Panc1 (cell line): ENCODE measurements at regions not wholly inside any gene's neighbourhood (a gene's known extent, or its start where the extent isn't known, plus 50 kb on each side); places are given as distances from the start of the nearest gene placed in this dataset.

Experiments
- ATAC-seq: fragments of 200-7000 bp; cut with Tn5 transposase; 2 replicates; pipeline ENCODE4 v1.9.1; 2020; ENCODE audit warnings: mild to moderate bottlenecking, moderate library complexity
- BruUV-seq: library from RNA; stranded (reverse); fragments of 400-500 nt; replicated peaks from 2 replicates; lab custom pipeline; 2021; lab: Mats Ljungman, UMichigan
- CTCF ChIA-PET: fragments of 300-600 bp; sonication (Branson Sonifier 250); formaldehyde crosslinking; loops from one replicate; lab custom pipeline; 2022; ENCODE audit warnings: antibody characterized with exemption; lab: Charles Lee
- POLR2A ChIA-PET: fragments of 300-600 bp; sonication (Branson Sonifier 250); formaldehyde crosslinking; loops from one replicate; lab custom pipeline; 2022; ENCODE audit warnings: antibody characterized with exemption; lab: Charles Lee
- DNase-seq: peaks from one replicate; pipeline ENCODE4 v3.0.0-alpha.2; 2010; ENCODE audit warnings: low read depth, low spot score
- H3K27ac ChIP-seq: 2 replicates; pipeline ENCODE4 v1.5.1; 2011; ENCODE audit warnings: mild to moderate bottlenecking, low read length, inconsistent platforms
- H3K27me3 ChIP-seq: fragments of 200-500 bp; sonication (Bioruptor generic); 2 replicates; pipeline ENCODE4 v1.6.0; 2014; ENCODE audit warnings: low read length, inconsistent platforms; ENCODE audit not compliant: control insufficient read depth, insufficient read depth
- H3K36me3 ChIP-seq: fragments of 200-500 bp; sonication (Bioruptor generic); 2 replicates; pipeline ENCODE4 v1.5.1; 2014; ENCODE audit warnings: inconsistent platforms, mild to moderate bottlenecking, low read length, moderate library complexity; ENCODE audit not compliant: control insufficient read depth, insufficient read depth
- H3K4me1 ChIP-seq: 2 replicates; pipeline ENCODE4 v1.5.1; 2011; ENCODE audit warnings: inconsistent platforms, mild to moderate bottlenecking, low read length, moderate library complexity; ENCODE audit not compliant: control insufficient read depth, insufficient read depth
- H3K4me3 ChIP-seq, 2 experiments: 2 replicates each; pipeline ENCODE4 v1.5.1; 2011 to 2012; ENCODE audit warnings: low read depth in 2 of 2, low read length in 2 of 2, mild to moderate bottlenecking in 2 of 2, inconsistent platforms in 1 of 2, moderate library complexity in 1 of 2
- H3K9me3 ChIP-seq: fragments of 200-500 bp; sonication (Bioruptor generic); 2 replicates; pipeline ENCODE4 v1.5.1; 2014; ENCODE audit warnings: low read depth, mild to moderate bottlenecking, inconsistent platforms, low read length, moderate library complexity; ENCODE audit not compliant: control insufficient read depth, insufficient read depth
- POLR2AphosphoS5 ChIP-seq: IDR thresholded peaks from 2 replicates; pipeline ENCODE4 v1.6.1; 2012; ENCODE audit warnings: mild to moderate bottlenecking, low read depth, low read length, moderate library complexity
- REST ChIP-seq, 2 experiments: IDR thresholded peaks; 2 replicates each; pipeline ENCODE4 v1.6.1; 2011 to 2012; ENCODE audit warnings: low read depth in 2 of 2, control low read depth in 1 of 2, low read length in 1 of 2, mild to moderate bottlenecking in 1 of 2, moderate library complexity in 1 of 2; ENCODE audit not compliant: insufficient read depth in 1 of 2
- SIN3A ChIP-seq: IDR thresholded peaks from 2 replicates; pipeline ENCODE4 v1.6.1; 2012; ENCODE audit warnings: low read depth, mild to moderate bottlenecking, low read length, moderate library complexity, borderline replicate concordance; ENCODE audit not compliant: insufficient read depth
- TCF7L2 ChIP-seq: IDR thresholded peaks from 2 replicates; pipeline ENCODE4 v1.6.1; 2011; ENCODE audit warnings: mild to moderate bottlenecking, low read depth, low read length, inconsistent platforms
- in situ Hi-C: cut with HindIII; loops from 2 replicates; pipeline ENCODE4 v1.10.0; 2016; ENCODE audit warnings: low sequenced_read_pairs, low pct_unique_long_range_greater_than_20kb
- intact Hi-C: fragments of 100-400 bp; cut with micrococcal nuclease; formaldehyde crosslinking; loops from one replicate; pipeline ENCODE4 v1.10.0; 2022; ENCODE audit not compliant: unreplicated experiment
- TF ChIP-seq, protein P1 (sequence below): fragments of 450-650 bp; IDR thresholded peaks from 2 replicates; pipeline ENCODE4 v1.5.1; 2017; ENCODE audit warnings: mild to moderate bottlenecking

DNA sequence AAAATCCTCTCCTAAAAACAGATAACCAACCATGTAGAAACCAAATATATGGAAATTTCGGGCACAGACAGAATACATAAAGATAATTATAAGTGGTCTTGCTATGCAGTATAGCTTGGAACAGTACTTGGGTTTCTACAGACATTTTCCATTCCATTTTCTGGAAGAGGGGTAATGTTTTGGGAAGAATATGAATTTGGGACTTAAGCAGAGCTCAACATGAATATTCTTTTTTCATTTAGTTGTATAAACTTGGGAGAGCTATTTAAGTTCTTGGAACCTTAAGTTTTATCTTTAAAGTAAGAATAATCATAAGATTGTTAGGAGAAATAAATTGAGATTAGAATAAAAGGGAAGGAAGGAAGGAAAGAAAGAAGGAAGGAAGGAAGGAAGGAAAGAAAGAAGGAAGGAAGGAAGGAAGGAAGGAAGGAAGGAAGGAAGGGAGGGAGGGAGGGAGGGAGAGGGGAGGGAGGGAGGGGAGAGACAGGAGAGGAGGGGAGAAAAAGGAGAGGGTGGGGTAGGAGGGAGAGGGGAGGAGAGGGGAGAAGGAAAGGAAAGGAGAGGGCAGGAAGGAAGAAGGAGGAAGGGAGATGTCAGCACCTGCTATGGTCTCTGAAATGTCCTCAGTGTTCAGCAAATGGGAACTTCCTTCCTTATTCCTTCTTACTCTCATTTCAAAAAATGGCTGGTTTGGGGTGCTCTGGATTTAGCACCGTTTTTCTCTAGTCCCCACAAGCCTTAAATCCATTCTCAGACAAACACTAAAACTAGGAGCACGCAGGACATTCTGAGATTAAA lies 248.3 kb downstream of the LY86 start:
- TF ChIP-seq TCF7L2 (no peak), SIN3A (no peak), REST (IDR thresholded peaks at IDR 0.05; ENCODE audit: insufficient read depth in 1 of 2, low read depth in 2 of 2, low read length in 1 of 2) (no peak), POLR2AphosphoS5 (no peak)
- TF ChIP-seq, protein P1, sequence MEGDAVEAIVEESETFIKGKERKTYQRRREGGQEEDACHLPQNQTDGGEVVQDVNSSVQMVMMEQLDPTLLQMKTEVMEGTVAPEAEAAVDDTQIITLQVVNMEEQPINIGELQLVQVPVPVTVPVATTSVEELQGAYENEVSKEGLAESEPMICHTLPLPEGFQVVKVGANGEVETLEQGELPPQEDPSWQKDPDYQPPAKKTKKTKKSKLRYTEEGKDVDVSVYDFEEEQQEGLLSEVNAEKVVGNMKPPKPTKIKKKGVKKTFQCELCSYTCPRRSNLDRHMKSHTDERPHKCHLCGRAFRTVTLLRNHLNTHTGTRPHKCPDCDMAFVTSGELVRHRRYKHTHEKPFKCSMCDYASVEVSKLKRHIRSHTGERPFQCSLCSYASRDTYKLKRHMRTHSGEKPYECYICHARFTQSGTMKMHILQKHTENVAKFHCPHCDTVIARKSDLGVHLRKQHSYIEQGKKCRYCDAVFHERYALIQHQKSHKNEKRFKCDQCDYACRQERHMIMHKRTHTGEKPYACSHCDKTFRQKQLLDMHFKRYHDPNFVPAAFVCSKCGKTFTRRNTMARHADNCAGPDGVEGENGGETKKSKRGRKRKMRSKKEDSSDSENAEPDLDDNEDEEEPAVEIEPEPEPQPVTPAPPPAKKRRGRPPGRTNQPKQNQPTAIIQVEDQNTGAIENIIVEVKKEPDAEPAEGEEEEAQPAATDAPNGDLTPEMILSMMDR: no peak
- Histone ChIP-seq H3K4me3 (no peak overlapping the region), H3K27ac (no peak overlapping the region), H3K4me1 (no peaks in the 10 kb centered on the region), H3K36me3 (no peaks in the 10 kb centered on the region), H3K9me3 (no peaks in the 10 kb centered on the region), H3K27me3 (peaks cover 12% of the 10 kb centered on the region)
- ATAC-seq: no peak
- in situ Hi-C loops: no loop called here
- POLR2A ChIA-PET: no interaction called here
- BruUV-seq: no TSS peak
- intact Hi-C loops: no loop called here
- no peak for DNase-seq
- CTCF ChIA-PET: no interaction called here

- no peak overlapping the region for H3K27ac ChIP-seq
- ATAC-seq (no peak), DNase-seq (no peak)
- in situ Hi-C loops (no loop called here), intact Hi-C loops (no loop called here)
- H3K4me3 ChIP-seq: no peak overlapping the region
- no peaks in the 10 kb centered on the region for H3K36me3 ChIP-seq
- TF ChIP-seq TCF7L2 (no peak), REST (IDR thresholded peaks at IDR 0.05; ENCODE audit: insufficient read depth in 1 of 2, low read depth in 2 of 2, low read length in 1 of 2) (no peak), POLR2AphosphoS5 (no peak)
- TF ChIP-seq, protein P1: no peak
- BruUV-seq: no TSS peak
- ChIA-PET CTCF (no interaction called here), POLR2A (no interaction called here)
- H3K9me3 ChIP-seq: no peaks in the 10 kb centered on the region
- peaks cover 18% of the 10 kb centered on the region for H3K27me3 ChIP-seq
- no peaks in the 10 kb centered on the region for H3K4me1 ChIP-seq
Measured at GRCh38 chr6:6837541-6838080, 249.1 kb downstream of the LY86 start.
